Activated T-helper 1 cell treated with anti-CD3 and anti-CD28 coated beads, Interleukin-12 subunit alpha, Interleukin-12 subunit beta, Interleukin-2, Interleukin-4 antibody, amounts not matched to agents 30 ng/mL and 10 ng/mL and 1 ng/mL, durations not matched to agents 14 hours and 24 hours and 36 hours (primary cell): ENCODE measurements at regions not wholly inside any gene's neighbourhood (a gene's known extent, or its start where the extent isn't known, plus 50 kb on each side); places are given as distances from the start of the nearest gene placed in this dataset.

ENCODE experiments used
- DNase-seq: peaks from one replicate; pipeline ENCODE4 v3.0.0; 2021; ENCODE audit warnings: low spot score
- H3K27ac Mint-ChIP-seq: one replicate; pipeline ENCODE4 v1.8.0; 2021; ENCODE audit warnings: mild to moderate bottlenecking, mixed read lengths
- H3K27me3 Mint-ChIP-seq: one replicate; pipeline ENCODE4 v1.8.0; 2022; ENCODE audit warnings: mild to moderate bottlenecking, moderate library complexity, mixed read lengths; ENCODE audit not compliant: insufficient read depth
- H3K36me3 Mint-ChIP-seq: one replicate; pipeline ENCODE4 v1.8.0; 2021; ENCODE audit warnings: low read depth, mixed read lengths
- H3K4me1 Mint-ChIP-seq: one replicate; pipeline ENCODE4 v1.8.0; 2021; ENCODE audit warnings: low read depth, mixed read lengths
- H3K4me3 Mint-ChIP-seq: one replicate; pipeline ENCODE4 v1.8.0; 2021; ENCODE audit warnings: mild to moderate bottlenecking, moderate library complexity, mixed read lengths
- H3K9me3 Mint-ChIP-seq: one replicate; pipeline ENCODE4 v1.8.0; 2021; ENCODE audit warnings: mixed read lengths
- intact Hi-C: fragments of 100-400 bp; cut with micrococcal nuclease; formaldehyde crosslinking; loops from one replicate; pipeline ENCODE4 v1.15.1; 2024

DNA sequence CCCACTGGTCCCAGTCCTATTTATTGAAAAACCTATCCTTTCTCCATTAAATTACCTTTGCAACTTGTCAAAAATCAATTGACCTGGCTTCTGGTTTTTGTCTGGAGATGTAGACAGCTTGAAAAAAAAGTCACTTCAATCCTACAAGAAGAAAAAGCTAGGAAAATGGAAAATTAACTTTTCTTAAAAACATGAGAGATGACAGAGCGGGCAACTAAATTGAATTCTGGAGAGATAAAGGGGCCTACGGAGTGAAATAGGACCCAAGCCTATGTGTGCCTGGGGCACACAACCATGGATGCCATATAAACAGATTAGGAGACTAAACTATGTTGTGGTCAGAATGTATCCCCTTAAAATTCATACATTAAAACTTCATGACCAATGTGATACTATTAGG lies 363.3 kb upstream of the SLCO3A1 start:
- no peaks in the 10 kb centered on the region for H3K9me3 Mint-ChIP-seq
- no peaks in the 10 kb centered on the region for H3K4me1 Mint-ChIP-seq
- H3K4me3 Mint-ChIP-seq = no peak overlapping the region
- DNase-seq = no peak
- no peak overlapping the region for H3K27ac Mint-ChIP-seq
- H3K36me3 Mint-ChIP-seq = peaks cover 1% of the 10 kb centered on the region
- intact Hi-C loops = no loop called here
- peaks cover 4% of the 10 kb centered on the region for H3K27me3 Mint-ChIP-seq

DNA sequence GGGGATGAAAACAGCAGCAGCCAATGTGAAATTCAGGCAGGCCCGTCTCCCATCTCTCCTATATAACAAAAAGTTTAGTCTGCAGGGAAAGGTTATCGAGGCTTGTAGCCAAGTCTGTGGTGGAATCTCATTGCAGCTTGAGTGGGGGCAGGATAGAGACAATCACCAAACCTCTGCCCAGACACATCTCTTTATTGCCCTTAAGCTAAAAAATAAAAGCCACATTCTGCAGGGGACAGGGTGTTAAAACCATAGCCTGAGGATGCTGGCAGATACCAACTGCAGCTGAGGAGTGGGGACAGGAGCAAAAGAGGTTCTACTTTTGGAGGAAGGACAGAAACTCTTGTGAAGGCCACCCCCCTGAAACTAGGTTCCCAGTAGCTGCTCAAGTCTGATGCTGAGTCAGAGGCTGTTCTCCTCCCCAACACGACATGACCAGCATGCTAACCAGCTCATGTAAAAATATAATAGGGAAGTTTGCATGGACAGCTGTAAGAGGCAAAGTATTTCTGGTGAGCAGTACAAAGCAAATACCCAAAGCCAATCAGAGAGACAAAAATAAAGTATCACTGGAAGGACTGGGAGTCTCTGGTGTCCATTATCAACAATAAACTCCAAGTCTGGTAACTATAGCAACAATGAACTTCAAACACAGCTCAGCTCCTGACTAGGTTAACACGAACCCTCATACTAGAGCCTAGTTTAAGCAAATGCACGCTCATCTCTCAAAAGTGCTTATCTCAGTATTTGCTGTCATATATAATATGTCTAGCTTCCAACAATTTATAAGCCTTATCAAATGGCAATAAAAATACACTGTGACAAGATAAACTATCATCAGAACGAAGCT lies 362.2 kb upstream of the SLCO3A1 start:
- Mint-ChIP-seq H3K9me3 (no peaks in the 10 kb centered on the region), H3K27ac (no peak overlapping the region), H3K36me3 (peaks cover 1% of the 10 kb centered on the region), H3K4me1 (no peaks in the 10 kb centered on the region), H3K4me3 (no peak overlapping the region), H3K27me3 (peaks cover 6% of the 10 kb centered on the region)
- DNase-seq = no peak
- intact Hi-C loops = no loop called here

DNA sequence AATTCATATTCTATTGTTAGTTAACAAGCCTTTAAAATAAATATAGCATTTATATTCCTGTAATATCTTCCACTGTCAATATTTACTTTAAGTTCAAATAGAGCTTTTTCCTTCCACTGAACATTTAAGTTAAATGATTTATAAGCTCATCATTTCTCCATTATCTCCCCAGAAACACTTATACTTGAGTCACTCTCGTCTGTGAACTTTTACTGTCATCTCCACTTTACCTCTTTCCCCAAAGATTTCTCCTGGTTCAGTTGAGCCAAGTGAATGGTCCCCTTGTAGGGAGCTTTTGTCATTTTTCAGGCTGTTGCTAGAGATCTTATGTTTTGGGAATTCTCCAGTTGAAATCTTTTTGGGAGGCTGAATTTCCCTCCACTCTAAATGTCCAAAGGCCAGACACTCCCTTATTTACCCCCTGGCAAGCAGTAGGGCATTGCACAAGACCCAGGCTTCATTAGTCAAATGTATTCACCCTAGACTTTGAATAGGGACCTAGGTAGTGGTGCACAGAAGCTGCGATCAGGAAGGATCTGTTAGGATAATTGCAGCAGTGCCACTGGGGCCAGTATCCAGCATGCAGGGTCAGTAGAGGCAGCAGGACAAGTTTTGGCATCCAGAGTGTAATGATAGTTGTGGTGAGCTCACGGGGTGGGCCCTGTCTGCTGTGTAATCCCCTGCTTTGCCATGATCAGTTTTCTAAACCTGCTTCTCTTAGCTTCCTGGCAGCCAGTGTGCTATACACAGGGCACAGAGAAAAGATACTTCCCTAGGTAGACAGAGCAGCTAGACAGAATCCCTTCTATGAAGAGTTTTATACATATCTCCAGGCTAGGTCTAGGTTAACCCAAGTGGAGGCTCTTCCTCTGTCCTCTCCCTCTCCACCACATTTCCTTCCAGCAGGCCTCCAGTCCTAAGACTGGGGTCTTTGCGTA lies 356.5 kb upstream of the SLCO3A1 start:
- H3K27ac Mint-ChIP-seq = no peak overlapping the region
- no peaks in the 10 kb centered on the region for H3K36me3 Mint-ChIP-seq
- H3K9me3 Mint-ChIP-seq = no peaks in the 10 kb centered on the region
- DNase-seq = no peak
- H3K4me1 Mint-ChIP-seq = no peaks in the 10 kb centered on the region
- peaks cover 6% of the 10 kb centered on the region for H3K27me3 Mint-ChIP-seq
- intact Hi-C loops = no loop called here
- H3K4me3 Mint-ChIP-seq = no peak overlapping the region

DNA sequence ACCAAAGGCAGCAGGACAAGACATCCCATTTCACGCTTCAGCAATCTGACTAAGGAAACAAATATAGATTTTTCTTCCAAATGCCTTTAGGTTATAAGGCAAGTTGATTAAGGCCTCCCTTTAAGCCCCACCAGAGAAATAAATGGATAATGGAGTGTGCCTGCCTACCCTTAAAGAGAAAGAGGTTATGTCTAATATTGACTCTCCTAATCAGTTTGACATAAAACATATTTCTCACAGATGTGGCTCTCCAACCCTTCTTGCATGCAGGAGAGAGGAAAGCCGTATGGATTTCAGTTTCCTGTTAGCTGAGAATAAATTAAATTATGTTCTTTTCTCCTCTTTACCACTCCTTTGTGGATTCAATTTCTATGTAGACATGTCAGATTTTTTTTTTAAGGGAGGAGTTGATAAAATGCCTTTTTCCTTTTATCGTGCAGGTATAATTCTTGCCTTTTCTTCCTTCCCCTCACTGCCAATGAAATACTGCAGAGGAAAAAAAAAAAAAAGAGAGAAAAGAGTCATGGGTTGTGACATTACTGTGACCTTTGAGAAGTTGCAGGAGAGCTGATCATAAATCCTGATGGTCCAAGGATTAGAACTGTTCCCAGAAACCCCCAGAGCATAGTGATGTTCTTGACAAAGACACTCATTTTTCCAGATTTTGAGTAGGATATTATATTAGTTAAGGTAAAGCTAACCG lies 355.3 kb upstream of the SLCO3A1 start:
- intact Hi-C loops = no loop called here
- no peaks in the 10 kb centered on the region for H3K36me3 Mint-ChIP-seq
- H3K4me3 Mint-ChIP-seq = no peak overlapping the region
- H3K4me1 Mint-ChIP-seq = no peaks in the 10 kb centered on the region
- H3K27me3 Mint-ChIP-seq = peaks cover 4% of the 10 kb centered on the region
- no peak for DNase-seq
- no peak overlapping the region for H3K27ac Mint-ChIP-seq
- no peaks in the 10 kb centered on the region for H3K9me3 Mint-ChIP-seq

DNA sequence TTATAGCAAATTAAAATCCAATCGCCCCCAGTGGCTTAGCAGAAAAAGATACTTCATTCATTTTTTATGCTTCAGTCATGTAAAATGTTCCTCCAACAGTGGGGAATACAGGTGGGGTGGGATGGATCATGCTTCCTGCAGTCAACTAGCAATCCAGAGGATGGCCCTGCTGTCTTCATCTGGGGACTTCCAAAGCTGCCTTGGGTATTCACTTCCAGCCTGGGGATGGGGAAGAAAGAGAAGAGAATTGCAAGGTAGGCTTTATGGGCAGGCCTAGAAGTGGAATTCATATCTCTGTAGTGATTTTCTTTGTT lies 354.8 kb upstream of the SLCO3A1 start:
- H3K36me3 Mint-ChIP-seq = no peaks in the 10 kb centered on the region
- H3K9me3 Mint-ChIP-seq = no peaks in the 10 kb centered on the region
- intact Hi-C loops = no loop called here
- H3K4me3 Mint-ChIP-seq = no peak overlapping the region
- no peaks in the 10 kb centered on the region for H3K4me1 Mint-ChIP-seq
- no peak overlapping the region for H3K27ac Mint-ChIP-seq
- no peak for DNase-seq
- H3K27me3 Mint-ChIP-seq = peaks cover 3% of the 10 kb centered on the region

DNA sequence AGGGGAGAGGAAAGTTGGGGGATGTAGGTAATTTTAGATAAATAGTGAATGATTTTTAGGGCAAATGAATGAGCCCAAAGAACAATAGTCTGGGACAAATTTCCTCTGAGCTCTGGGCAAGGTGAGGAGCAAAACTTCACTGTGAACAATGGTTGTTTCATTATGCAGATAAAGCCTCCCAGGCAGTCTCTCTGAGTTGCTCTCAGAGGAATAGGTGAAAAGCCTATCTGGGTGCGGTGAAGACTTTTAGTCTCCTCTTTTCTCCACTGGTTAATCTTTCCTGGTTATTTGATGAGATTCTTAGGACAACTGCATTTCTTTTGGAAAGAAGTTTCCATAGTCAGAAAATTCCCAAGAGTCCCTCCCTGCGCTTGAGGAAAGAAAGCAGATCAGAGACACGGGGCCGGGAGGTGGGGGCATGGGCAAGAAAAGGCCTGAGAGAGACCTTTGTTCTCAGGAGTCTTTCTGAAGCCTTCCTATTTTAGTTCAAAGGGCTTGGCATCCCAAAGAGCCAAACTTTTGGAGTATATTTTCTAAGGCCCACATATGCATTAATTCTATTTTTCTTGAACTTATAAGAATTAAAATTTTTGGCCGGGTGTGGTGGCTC lies 353.6 kb upstream of the SLCO3A1 start:
- Mint-ChIP-seq H3K4me3 (no peak overlapping the region), H3K9me3 (no peaks in the 10 kb centered on the region), H3K36me3 (no peaks in the 10 kb centered on the region), H3K4me1 (no peaks in the 10 kb centered on the region), H3K27ac (no peak overlapping the region), H3K27me3 (peaks cover 3% of the 10 kb centered on the region)
- intact Hi-C loops = no loop called here
- no peak for DNase-seq

DNA sequence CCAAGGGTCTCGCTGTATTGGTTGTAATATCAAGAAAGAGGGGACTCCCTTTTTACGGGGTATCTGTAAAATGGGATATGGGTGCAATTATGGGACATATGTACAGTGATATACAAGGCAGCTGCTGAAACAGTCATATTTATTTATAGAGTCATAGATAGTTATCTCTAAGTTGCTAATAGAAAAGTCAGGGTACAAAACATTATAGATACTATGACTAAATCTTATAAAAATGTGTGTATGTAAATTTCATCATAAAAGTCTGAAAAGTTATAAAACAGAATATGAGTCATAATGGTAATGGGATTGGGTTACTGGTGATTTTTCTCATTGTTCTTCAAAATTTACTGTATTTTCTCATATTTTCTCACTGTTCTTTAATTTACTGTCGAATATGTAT lies 344.9 kb upstream of the SLCO3A1 start:
- H3K9me3 Mint-ChIP-seq = no peaks in the 10 kb centered on the region
- intact Hi-C loops = no loop called here

DNA sequence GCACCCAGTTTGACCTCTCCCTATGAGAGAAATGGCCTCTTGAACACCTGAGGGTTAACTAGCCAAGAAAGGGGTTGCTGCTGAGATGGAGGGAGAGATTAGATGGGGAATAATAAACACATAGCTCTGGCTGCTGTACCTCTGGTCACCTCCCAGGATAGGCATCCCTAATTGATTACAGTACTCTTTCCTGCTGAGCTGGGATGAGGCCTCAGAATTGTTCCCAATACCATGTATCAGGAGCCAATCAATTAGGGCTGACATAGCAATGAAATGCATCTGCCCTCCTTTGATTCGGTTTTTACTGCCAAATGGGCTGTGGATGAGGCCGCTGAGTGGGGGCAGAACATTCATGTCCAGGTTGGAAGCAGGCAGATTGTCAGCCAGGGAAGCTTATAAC lies 339.4 kb upstream of the SLCO3A1 start:
- Mint-ChIP-seq H3K4me3 (no peak overlapping the region), H3K9me3 (no peaks in the 10 kb centered on the region), H3K36me3 (no peaks in the 10 kb centered on the region), H3K27ac (no peak overlapping the region), H3K27me3 (peaks cover 6% of the 10 kb centered on the region), H3K4me1 (no peaks in the 10 kb centered on the region)
- intact Hi-C loops = no loop called here
- DNase-seq = no peak

More for the DNA sequence above, 344.9 kb upstream of the SLCO3A1 start:
- Mint-ChIP-seq H3K4me1 (no peaks in the 10 kb centered on the region), H3K27me3 (peaks cover 8% of the 10 kb centered on the region), H3K36me3 (no peaks in the 10 kb centered on the region), H3K27ac (no peak overlapping the region), H3K4me3 (no peak overlapping the region)
- DNase-seq = no peak

DNA sequence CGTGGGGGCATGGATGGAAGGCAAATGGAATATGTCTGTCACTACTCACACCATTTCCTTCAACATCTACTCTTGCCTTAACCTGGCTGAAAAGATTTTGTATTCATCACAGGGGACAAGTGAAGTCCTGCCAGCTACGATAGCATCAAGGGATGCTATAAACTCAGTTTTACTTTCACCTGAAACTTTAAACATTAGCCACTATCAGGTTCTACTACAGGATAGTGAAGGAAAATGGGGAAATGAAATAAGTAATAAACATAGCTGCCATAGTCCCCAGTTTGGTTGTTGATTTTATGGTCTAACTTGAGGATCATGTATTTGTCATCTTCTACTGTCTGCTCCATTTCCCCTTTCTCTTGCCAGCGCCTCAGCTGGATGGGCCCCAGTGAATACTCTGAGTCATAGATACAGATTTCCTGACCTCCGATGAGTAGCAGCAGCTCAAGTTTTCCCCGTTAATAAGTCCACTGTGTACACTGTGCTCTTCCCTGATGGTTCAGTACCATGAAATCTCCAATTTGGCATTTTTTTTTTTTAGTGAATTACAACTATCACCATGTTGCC lies 338.2 kb upstream of the SLCO3A1 start:
- no peaks in the 10 kb centered on the region for H3K9me3 Mint-ChIP-seq
- intact Hi-C loops = no loop called here
- no peaks in the 10 kb centered on the region for H3K4me1 Mint-ChIP-seq
- no peak for DNase-seq
- no peak overlapping the region for H3K27ac Mint-ChIP-seq
- no peaks in the 10 kb centered on the region for H3K36me3 Mint-ChIP-seq
- H3K27me3 Mint-ChIP-seq = peaks cover 4% of the 10 kb centered on the region
- H3K4me3 Mint-ChIP-seq = no peak overlapping the region

DNA sequence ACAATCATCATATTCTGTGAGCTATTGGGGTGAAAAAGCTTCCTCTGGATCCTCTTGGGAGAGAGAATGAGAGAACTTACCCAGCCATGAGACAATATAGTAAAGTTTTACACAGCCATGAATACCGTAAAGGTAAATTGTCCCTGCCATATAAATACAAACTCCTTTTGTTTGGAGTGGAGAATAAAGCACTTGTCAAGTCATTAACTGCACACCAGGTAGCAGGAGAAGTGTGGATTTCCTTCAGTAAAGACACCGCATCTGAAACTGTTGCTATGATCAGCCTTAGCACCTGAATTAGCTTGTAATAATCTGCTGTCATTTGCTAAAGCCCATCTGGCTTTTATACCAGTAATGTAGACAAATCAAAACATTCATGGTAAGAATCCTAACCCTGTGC lies 336.6 kb upstream of the SLCO3A1 start:
- no peaks in the 10 kb centered on the region for H3K4me1 Mint-ChIP-seq
- H3K36me3 Mint-ChIP-seq = no peaks in the 10 kb centered on the region
- H3K27ac Mint-ChIP-seq = no peak overlapping the region
- intact Hi-C loops = no loop called here
- no peak overlapping the region for H3K4me3 Mint-ChIP-seq
- DNase-seq = no peak
- peaks cover 9% of the 10 kb centered on the region for H3K27me3 Mint-ChIP-seq
- no peaks in the 10 kb centered on the region for H3K9me3 Mint-ChIP-seq

DNA sequence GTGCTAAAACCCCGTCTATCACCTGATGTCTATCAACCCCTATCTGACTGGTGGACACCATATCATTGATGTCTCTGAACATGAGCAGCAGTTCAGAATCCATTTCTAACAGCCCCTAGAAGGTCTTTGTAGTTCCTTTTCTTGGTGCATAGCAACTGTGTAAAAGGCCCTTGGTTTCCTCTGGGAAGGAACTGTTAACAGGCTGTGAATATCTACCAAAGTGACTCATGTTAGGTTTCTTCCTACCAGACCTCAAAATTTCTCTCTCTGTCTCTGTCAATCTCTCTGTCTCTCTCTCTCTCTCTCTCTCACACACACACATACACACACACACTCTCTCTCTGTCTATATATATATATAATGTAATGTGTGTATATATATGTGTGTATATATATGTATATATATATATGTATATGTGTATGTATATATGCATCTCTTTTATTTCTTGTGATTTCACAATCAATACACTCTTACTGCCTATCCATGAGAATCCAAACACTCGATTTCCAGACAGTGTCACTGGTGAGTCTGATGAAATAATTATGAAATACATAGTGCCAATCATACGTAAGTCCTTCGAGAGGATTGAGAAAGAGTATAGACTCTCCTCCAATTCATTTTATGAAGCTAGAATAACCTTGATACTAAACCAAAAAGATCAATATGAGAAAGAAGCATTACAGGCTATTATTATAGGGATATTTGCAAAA lies 335.9 kb upstream of the SLCO3A1 start:
- Mint-ChIP-seq H3K27me3 (peaks cover 9% of the 10 kb centered on the region), H3K9me3 (no peaks in the 10 kb centered on the region), H3K27ac (no peak overlapping the region), H3K36me3 (no peaks in the 10 kb centered on the region), H3K4me3 (no peak overlapping the region), H3K4me1 (peaks cover 4% of the 10 kb centered on the region)
- no peak for DNase-seq
- intact Hi-C loops = no loop called here

DNA sequence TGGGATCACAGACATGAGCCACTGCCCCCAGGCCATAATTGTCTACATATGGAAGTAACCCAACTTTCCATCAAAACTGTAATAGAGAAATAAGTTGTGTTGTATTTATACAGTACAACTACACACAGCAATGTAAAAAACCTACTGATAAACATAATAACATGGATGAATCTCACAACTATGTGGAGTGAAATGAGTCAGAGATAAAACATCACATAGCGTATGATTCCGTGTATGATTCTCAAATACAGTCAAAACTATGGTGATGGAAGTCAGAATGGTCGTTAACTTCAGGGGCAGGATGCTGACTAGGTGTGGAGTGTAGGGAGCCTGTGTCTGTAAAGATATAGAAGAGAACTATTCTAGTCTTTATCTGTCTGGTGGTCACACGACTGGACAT lies 332.7 kb upstream of the SLCO3A1 start:
- DNase-seq = no peak
- Mint-ChIP-seq H3K4me1 (peaks cover 14% of the 10 kb centered on the region), H3K27me3 (peaks cover 5% of the 10 kb centered on the region), H3K9me3 (no peaks in the 10 kb centered on the region), H3K27ac (no peak overlapping the region), H3K36me3 (no peaks in the 10 kb centered on the region), H3K4me3 (no peak overlapping the region)
- intact Hi-C loops = loop anchor here (5.0 kb wide), 1 partner anchor 49 kb away; no protein-coding TSS in a partner anchor
